WTC11 (cell line): ENCODE measurements at regions not wholly inside any gene's neighbourhood (a gene's known extent, or its start where the extent isn't known, plus 50 kb on each side); places are given as distances from the start of the nearest gene placed in this dataset.

ENCODE experiments used
- ATAC-seq: fragments of 200-7000 bp; cut with Tn5 transposase; 2 replicates; pipeline ENCODE4 v1.10.0; 2021; ENCODE audit warnings: mild to moderate bottlenecking, moderate library complexity
- CTCF ChIA-PET: fragments of 300-600 bp; sonication (Branson Sonifier 250); formaldehyde crosslinking; loops from one replicate; lab custom pipeline; 2021; ENCODE audit warnings: antibody characterized with exemption; lab: Charles Lee
- POLR2A ChIA-PET: fragments of 350-600 bp; sonication (Branson Sonifier 250); formaldehyde crosslinking; loops from one replicate; lab custom pipeline; 2021; ENCODE audit warnings: antibody characterized with exemption; lab: Charles Lee
- DNase-seq: peaks from one replicate; pipeline ENCODE4 v3.0.0; 2021; ENCODE audit warnings: low spot score
- H3K27ac Mint-ChIP-seq: 2 replicates; pipeline ENCODE4 v1.8.0; 2021; ENCODE audit warnings: mixed read lengths
- H3K27me3 Mint-ChIP-seq: 2 replicates; pipeline ENCODE4 v1.8.0; 2021; ENCODE audit warnings: low read depth, mild to moderate bottlenecking, moderate library complexity, mixed read lengths
- H3K36me3 Mint-ChIP-seq: 2 replicates; pipeline ENCODE4 v1.8.0; 2021; ENCODE audit warnings: mixed read lengths
- H3K4me1 Mint-ChIP-seq: 2 replicates; pipeline ENCODE4 v1.8.0; 2022; ENCODE audit warnings: mixed read lengths
- H3K4me3 Mint-ChIP-seq: 2 replicates; pipeline ENCODE4 v1.8.0; 2021; ENCODE audit warnings: mild to moderate bottlenecking, moderate library complexity, mixed read lengths
- H3K9me3 Mint-ChIP-seq: 2 replicates; pipeline ENCODE4 v1.8.0; 2021; ENCODE audit warnings: mixed read lengths
- CREM ChIP-seq: sonication (generic); formaldehyde crosslinking; IDR thresholded peaks from 2 replicates; pipeline ENCODE4 v1.8.1; 2022; ENCODE audit warnings: mild to moderate bottlenecking, missing genetic modification reagents, moderate library complexity
- NR3C1 ChIP-seq: sonication (generic); formaldehyde crosslinking; conservative IDR thresholded peaks from 2 replicates; pipeline ENCODE4 v1.8.1; 2023; ENCODE audit warnings: low read depth, mild to moderate bottlenecking, missing genetic modification reagents
- RELA ChIP-seq: sonication (generic); formaldehyde crosslinking; IDR thresholded peaks from 2 replicates; pipeline ENCODE4 v1.8.1; 2022; ENCODE audit warnings: missing genetic modification reagents, mild to moderate bottlenecking, borderline replicate concordance
- TEAD1 ChIP-seq: sonication (generic); formaldehyde crosslinking; IDR thresholded peaks from 2 replicates; pipeline ENCODE4 v1.8.0; 2022; ENCODE audit warnings: mild to moderate bottlenecking, missing genetic modification reagents
- ZNF416 ChIP-seq: fragments of 250-450 bp; sonication (Bioruptor Pico); IDR thresholded peaks from 2 replicates; pipeline ENCODE4 v1.9.0; 2021; ENCODE audit warnings: mild to moderate bottlenecking, inconsistent platforms
- TF ChIP-seq, protein P1 (sequence below): sonication (generic); formaldehyde crosslinking; IDR thresholded peaks from 2 replicates; pipeline ENCODE4 v1.8.0; 2023; ENCODE audit warnings: missing genetic modification reagents
- TF ChIP-seq, protein P2 (sequence below): sonication (generic); formaldehyde crosslinking; conservative IDR thresholded peaks from 2 replicates; pipeline ENCODE4 v1.8.1; 2023; ENCODE audit warnings: mild to moderate bottlenecking, low read depth, missing genetic modification reagents, moderate library complexity
- TF ChIP-seq, protein P3 (sequence below): sonication (generic); formaldehyde crosslinking; IDR thresholded peaks from 2 replicates; pipeline ENCODE4 v1.8.1; 2022; ENCODE audit warnings: mild to moderate bottlenecking, moderate library complexity, missing genetic modification reagents
- TF ChIP-seq, protein P4 (sequence below): sonication (generic); formaldehyde crosslinking; IDR thresholded peaks from 2 replicates; pipeline ENCODE4 v1.8.0; 2022; ENCODE audit warnings: mild to moderate bottlenecking, missing genetic modification reagents
- TF ChIP-seq, protein P5 (sequence below): sonication (generic); formaldehyde crosslinking; IDR thresholded peaks from 2 replicates; pipeline ENCODE4 v1.8.1; 2022; ENCODE audit warnings: low read depth, missing genetic modification reagents, borderline replicate concordance
- TF ChIP-seq, protein P6 (sequence below): fragments of 200-600 bp; IDR thresholded peaks from 2 replicates; pipeline ENCODE4 v1.8.0; 2022; ENCODE audit warnings: antibody characterized with exemption

DNA sequence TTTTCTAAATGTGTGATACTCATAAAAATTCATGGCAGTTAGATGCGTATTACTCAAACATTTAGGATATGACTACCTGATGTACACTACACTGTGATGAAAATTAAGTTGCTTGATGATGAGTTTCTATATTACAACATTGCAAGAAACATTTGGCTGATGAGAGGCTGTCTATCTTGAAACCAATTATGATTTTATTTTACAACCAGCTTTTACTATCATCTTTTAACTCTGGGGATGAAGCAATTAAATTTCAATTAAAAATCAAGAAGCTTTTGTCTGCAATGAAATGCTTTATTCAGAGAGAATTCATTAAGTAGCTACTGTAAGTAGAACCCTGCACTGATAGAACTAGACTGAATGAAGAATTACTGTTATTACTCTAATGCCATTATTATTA is 500.4 kb downstream of the KCTD16 start:
- no peaks in the 10 kb centered on the region; the same call in 1 of the 2 replicates for H3K4me1 Mint-ChIP-seq
- H3K27me3 Mint-ChIP-seq = no peaks in the 10 kb centered on the region; the same call in 1 of the 2 replicates
- ChIA-PET POLR2A (no interaction called here), CTCF (no interaction called here)
- no peak for ATAC-seq
- H3K4me3 Mint-ChIP-seq = no peak overlapping the region
- H3K9me3 Mint-ChIP-seq = no peaks in the 10 kb centered on the region
- DNase-seq = no peak
- no peaks in the 10 kb centered on the region for H3K36me3 Mint-ChIP-seq
- TF ChIP-seq, protein P1, sequence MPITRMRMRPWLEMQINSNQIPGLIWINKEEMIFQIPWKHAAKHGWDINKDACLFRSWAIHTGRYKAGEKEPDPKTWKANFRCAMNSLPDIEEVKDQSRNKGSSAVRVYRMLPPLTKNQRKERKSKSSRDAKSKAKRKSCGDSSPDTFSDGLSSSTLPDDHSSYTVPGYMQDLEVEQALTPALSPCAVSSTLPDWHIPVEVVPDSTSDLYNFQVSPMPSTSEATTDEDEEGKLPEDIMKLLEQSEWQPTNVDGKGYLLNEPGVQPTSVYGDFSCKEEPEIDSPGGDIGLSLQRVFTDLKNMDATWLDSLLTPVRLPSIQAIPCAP (CRISPR knock-in tag) = no peak
- TF ChIP-seq, protein P2, sequence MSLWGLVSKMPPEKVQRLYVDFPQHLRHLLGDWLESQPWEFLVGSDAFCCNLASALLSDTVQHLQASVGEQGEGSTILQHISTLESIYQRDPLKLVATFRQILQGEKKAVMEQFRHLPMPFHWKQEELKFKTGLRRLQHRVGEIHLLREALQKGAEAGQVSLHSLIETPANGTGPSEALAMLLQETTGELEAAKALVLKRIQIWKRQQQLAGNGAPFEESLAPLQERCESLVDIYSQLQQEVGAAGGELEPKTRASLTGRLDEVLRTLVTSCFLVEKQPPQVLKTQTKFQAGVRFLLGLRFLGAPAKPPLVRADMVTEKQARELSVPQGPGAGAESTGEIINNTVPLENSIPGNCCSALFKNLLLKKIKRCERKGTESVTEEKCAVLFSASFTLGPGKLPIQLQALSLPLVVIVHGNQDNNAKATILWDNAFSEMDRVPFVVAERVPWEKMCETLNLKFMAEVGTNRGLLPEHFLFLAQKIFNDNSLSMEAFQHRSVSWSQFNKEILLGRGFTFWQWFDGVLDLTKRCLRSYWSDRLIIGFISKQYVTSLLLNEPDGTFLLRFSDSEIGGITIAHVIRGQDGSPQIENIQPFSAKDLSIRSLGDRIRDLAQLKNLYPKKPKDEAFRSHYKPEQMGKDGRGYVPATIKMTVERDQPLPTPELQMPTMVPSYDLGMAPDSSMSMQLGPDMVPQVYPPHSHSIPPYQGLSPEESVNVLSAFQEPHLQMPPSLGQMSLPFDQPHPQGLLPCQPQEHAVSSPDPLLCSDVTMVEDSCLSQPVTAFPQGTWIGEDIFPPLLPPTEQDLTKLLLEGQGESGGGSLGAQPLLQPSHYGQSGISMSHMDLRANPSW (CRISPR knock-in tag) = no peak
- TF ChIP-seq, protein P3, sequence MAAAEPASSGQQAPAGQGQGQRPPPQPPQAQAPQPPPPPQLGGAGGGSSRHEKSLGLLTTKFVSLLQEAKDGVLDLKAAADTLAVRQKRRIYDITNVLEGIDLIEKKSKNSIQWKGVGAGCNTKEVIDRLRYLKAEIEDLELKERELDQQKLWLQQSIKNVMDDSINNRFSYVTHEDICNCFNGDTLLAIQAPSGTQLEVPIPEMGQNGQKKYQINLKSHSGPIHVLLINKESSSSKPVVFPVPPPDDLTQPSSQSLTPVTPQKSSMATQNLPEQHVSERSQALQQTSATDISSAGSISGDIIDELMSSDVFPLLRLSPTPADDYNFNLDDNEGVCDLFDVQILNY (CRISPR knock-in tag) = no peak
- TF ChIP-seq ZNF416 (CRISPR knock-in tag) (no peak), RELA (CRISPR knock-in tag) (no peak)
- TF ChIP-seq, protein P4, sequence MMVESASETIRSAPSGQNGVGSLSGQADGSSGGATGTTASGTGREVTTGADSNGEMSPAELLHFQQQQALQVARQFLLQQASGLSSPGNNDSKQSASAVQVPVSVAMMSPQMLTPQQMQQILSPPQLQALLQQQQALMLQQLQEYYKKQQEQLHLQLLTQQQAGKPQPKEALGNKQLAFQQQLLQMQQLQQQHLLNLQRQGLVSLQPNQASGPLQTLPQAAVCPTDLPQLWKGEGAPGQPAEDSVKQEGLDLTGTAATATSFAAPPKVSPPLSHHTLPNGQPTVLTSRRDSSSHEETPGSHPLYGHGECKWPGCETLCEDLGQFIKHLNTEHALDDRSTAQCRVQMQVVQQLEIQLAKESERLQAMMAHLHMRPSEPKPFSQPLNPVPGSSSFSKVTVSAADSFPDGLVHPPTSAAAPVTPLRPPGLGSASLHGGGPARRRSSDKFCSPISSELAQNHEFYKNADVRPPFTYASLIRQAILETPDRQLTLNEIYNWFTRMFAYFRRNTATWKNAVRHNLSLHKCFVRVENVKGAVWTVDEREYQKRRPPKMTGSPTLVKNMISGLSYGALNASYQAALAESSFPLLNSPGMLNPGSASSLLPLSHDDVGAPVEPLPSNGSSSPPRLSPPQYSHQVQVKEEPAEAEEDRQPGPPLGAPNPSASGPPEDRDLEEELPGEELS = no peak
- TF ChIP-seq, protein P5, sequence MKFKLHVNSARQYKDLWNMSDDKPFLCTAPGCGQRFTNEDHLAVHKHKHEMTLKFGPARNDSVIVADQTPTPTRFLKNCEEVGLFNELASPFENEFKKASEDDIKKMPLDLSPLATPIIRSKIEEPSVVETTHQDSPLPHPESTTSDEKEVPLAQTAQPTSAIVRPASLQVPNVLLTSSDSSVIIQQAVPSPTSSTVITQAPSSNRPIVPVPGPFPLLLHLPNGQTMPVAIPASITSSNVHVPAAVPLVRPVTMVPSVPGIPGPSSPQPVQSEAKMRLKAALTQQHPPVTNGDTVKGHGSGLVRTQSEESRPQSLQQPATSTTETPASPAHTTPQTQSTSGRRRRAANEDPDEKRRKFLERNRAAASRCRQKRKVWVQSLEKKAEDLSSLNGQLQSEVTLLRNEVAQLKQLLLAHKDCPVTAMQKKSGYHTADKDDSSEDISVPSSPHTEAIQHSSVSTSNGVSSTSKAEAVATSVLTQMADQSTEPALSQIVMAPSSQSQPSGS (CRISPR knock-in tag) = no peak
- TF ChIP-seq, protein P6, sequence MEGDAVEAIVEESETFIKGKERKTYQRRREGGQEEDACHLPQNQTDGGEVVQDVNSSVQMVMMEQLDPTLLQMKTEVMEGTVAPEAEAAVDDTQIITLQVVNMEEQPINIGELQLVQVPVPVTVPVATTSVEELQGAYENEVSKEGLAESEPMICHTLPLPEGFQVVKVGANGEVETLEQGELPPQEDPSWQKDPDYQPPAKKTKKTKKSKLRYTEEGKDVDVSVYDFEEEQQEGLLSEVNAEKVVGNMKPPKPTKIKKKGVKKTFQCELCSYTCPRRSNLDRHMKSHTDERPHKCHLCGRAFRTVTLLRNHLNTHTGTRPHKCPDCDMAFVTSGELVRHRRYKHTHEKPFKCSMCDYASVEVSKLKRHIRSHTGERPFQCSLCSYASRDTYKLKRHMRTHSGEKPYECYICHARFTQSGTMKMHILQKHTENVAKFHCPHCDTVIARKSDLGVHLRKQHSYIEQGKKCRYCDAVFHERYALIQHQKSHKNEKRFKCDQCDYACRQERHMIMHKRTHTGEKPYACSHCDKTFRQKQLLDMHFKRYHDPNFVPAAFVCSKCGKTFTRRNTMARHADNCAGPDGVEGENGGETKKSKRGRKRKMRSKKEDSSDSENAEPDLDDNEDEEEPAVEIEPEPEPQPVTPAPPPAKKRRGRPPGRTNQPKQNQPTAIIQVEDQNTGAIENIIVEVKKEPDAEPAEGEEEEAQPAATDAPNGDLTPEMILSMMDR = no peak
- no peak overlapping the region for H3K27ac Mint-ChIP-seq

DNA sequence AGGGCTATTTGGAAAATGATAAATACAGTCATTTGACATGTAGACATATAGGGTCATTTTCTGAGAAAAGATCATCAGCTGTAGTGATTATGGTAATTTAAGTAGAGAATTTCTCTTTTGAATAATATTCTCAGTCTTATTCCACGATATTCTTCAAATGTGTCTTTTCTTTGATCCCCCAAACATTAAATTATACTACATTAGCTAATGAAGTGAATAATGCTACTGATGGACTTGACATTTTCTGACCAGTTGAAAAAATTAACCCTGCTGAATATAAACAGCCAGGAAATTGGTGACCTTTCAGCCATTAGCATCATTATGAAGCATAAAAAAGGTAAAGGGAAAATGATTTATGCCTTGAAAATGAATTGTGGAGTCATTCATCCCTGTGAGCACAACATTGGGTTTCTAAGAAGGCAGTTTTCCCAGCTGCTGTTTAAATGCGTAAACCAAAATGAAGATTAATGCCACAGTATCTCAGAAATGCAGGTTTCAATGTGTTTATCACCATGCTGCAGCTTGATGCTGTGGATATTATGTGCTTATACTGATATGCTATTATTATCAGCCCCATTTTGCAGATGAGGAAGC is 489.1 kb downstream of the KCTD16 start:
- no peak overlapping the region for H3K4me3 Mint-ChIP-seq
- H3K4me1 Mint-ChIP-seq = no peaks in the 10 kb centered on the region
- CTCF ChIA-PET = no interaction called here
- DNase-seq (no peak), ATAC-seq (no peak)
- no peak for TF ChIP-seq CREM (CRISPR knock-in tag)
- no peaks in the 10 kb centered on the region for H3K36me3 Mint-ChIP-seq
- POLR2A ChIA-PET = no interaction called here
- no peaks in the 10 kb centered on the region; the same call in 1 of the 2 replicates for H3K27me3 Mint-ChIP-seq
- no peaks in the 10 kb centered on the region for H3K9me3 Mint-ChIP-seq
- H3K27ac Mint-ChIP-seq = no peak overlapping the region

DNA sequence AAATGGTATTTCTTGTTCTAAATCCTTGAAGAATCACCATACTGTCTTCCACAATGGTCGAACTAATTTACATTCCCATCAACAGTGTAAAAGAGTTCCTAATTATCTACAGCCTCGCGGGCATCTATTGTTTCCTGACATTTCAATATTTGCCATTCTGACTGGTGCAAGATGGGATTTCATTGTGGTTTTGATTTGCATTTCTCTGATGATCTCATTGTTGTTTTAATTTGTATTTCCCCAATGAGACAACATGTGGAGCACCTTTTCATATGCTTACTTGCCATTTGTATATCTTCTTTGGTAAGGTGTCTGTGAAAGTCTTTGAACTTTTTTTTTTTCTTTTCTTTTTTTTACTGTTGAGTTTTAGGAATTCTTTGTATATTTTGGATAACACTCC is 473.6 kb downstream of the KCTD16 start:
- Mint-ChIP-seq H3K27me3 (peaks cover 83% of the 10 kb centered on the region), H3K36me3 (peaks cover 6% of the 10 kb centered on the region), H3K4me1 (peaks cover 16% of the 10 kb centered on the region), H3K27ac (no peak overlapping the region), H3K4me3 (no peak overlapping the region), H3K9me3 (peaks cover 9% of the 10 kb centered on the region)
- ChIA-PET CTCF (no interaction called here), POLR2A (no interaction called here)
- TF ChIP-seq NR3C1 (CRISPR knock-in tag) = no peak
- TF ChIP-seq TEAD1 = 0 out of 2 replicates have a peak, but pooled peaks have one; percentile 17
- DNase-seq (no peak), ATAC-seq (peak; percentile 38)
